ENCODE measurements at regions not wholly inside any gene's neighbourhood (a gene's known extent, or its start where the extent isn't known, plus 50 kb on each side); places are given as distances from the start of the nearest gene placed in this dataset.

DNA sequence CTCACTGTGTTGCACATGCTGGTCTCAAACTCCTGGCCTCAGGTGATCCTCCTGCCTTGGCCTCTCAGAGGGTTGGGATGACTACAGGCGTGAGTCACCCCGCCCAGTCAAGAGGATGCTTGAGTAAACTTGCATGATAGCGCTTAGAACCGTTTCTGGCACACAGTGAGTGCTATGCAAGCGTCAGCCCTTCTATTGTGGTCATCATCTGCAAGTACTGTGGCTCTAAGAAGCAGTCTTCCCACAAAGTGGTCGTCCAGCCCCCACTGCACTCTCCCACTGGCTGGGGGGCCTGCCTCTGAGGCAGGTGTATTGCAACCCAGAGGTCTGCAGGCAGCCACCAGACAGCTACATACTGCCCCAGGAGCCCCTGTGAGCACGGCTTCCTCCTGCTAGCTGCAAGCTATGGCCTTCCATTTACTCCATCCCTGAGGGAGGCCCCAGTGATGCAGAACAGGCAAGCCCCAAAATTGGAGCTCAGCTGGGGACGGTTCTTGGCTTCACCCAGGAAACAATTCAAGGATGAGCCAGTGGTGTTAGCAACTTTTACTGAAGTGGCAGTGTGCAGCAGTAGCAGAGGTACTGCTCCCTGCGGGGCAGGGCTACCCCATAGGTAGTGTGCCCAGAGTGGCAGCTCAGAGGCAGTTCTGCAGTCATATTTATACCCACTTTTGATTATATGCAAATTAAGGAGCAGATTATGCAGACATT is 95.4 kb downstream of the LSM3 start:
- DNase-seq (ENCODE audit: extremely low spot score) = no peak
- TF ChIP-seq, protein P1, sequence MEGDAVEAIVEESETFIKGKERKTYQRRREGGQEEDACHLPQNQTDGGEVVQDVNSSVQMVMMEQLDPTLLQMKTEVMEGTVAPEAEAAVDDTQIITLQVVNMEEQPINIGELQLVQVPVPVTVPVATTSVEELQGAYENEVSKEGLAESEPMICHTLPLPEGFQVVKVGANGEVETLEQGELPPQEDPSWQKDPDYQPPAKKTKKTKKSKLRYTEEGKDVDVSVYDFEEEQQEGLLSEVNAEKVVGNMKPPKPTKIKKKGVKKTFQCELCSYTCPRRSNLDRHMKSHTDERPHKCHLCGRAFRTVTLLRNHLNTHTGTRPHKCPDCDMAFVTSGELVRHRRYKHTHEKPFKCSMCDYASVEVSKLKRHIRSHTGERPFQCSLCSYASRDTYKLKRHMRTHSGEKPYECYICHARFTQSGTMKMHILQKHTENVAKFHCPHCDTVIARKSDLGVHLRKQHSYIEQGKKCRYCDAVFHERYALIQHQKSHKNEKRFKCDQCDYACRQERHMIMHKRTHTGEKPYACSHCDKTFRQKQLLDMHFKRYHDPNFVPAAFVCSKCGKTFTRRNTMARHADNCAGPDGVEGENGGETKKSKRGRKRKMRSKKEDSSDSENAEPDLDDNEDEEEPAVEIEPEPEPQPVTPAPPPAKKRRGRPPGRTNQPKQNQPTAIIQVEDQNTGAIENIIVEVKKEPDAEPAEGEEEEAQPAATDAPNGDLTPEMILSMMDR (IDR thresholded peaks at IDR 0.05; ENCODE audit: control extremely low read depth, extremely low read depth, low read depth, missing control alignments) = no peak
- ChIA-PET CTCF (interaction anchor here (0.8 kb wide), 1 partner anchor 187 kb away, joined by 3 read pairs; no protein-coding TSS in a partner anchor), POLR2A (no interaction called here)

DNA sequence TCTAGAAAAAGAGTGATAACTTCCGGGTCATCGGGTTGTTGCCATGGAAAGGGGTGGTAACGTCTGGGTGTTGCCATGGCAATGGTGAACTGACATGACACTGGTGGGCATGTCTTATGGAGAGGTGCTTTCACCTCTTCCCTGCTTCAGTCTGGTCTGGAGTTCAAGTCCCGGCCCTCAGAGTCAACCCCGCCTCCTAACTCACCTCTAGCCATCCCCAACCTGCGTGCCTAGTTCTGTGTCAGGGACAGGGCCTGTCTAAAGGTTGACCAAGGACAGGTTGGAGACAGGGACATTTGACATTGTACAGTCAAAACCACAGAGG is 96.0 kb downstream of the LSM3 start:
- ChIA-PET POLR2A (no interaction called here), CTCF (interaction anchor here (0.8 kb wide), 1 partner anchor 187 kb away, joined by 3 read pairs; no protein-coding TSS in a partner anchor)
- TF ChIP-seq, protein P1 (IDR thresholded peaks at IDR 0.05; ENCODE audit: control extremely low read depth, extremely low read depth, low read depth, missing control alignments) = no peak
- DNase-seq (ENCODE audit: extremely low spot score) = no peak

DNA sequence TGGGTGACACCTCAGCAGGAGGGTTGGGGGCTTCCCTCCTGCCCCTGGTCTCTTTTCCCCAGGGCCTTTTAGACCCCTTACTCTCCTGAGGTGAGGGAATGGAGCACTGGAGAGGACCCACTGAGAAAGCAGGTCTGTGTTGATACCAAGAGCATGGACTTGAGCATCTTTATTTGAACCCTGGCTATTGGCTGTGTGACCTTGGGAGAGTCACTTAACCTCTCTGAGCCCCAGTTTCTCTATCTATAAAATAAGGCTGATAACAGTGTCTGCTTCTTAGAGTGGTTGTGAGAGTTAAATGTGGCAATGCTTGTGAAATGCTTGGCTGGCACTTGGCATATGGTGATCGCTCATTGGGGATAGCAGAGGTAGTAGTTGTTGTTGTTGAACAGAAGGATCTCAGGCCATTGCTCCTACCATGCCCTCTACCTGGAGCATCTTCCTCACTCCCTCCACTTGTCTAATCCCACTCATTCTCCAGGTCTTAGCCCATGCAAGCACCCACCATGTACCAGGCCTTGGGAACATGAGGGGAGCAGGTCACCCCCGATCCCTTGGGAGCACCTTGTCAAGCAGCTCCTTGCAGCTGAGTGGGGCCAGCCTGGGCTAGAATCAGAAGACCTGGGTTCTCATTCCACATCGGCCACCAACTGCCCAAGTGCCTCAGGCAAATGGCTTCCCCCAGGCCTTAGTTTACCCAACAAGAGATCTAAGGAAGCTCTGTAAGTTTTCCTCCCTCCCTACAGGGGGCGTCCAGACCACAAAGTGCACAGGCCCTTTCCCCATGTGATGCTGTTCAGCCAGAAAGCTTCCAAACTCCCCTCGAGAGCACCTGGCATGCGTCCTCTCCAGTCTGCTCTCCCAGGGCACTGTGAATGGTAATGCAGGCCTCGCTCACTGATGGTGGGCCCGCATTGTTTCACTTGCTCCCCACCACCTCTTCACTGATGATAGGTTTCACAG is 96.7 kb downstream of the LSM3 start:
- ChIA-PET POLR2A (no interaction called here), CTCF (interaction anchor here (0.7 to 2.6 kb wide), 7 partner anchors 14 to 646 kb away, joined by 3 to 11 read pairs (median 4); no protein-coding TSS in a partner anchor)
- TF ChIP-seq, protein P1 (IDR thresholded peaks at IDR 0.05; ENCODE audit: control extremely low read depth, extremely low read depth, low read depth, missing control alignments) = peak; percentile 17
- DNase-seq (ENCODE audit: extremely low spot score) = no peak

DNA sequence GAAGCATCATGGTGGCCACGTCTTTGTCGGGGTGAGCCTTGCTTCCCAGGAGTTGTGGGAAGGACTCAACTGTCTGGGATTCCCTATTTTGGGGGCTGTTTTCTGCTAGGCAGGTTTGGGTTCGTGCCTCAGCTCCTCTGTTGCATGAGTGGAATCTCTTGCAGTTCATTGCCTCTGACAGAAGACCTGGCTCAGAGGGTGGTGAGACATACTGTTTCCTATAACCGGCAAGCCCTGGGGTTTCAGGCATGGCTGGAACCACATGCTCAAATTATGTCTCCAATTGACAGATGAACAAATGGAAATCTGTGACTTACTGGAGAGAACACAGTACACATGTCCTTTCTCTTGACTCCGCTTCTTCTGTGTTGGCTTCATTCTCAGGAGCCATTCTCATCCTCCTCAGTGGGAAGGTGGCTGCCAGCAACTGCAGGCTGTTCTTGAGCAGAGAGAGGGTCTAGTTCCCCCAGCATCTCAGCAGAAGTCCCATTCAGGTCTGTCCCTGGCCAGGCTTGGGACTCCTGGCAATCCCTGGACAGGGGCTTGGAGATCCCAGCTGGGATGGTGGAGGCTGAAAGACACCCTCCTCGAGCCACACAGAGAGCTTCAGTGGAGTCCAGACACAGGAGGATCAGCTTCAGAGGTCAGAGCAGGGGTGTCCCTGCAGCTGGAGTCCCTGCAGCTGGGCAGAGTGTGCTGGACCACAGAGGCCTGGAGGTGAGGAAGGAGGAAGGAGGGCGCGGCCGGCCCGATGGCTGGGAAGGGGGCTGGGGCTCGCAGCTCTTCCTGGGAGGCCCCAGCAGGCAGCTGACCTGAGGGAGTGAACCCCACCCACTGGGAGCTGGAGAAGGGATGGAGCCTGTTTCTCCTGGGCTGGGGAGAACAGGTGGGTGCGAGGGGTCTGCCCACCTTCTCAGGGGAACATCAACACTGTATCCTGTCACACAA is 97.6 kb downstream of the LSM3 start:
- POLR2A ChIA-PET = no interaction called here
- CTCF ChIA-PET = interaction anchor here (0.7 to 2.6 kb wide), 8 partner anchors 11 to 645 kb away, joined by 3 to 11 read pairs (median 4); no protein-coding TSS in a partner anchor
- no peak for DNase-seq (ENCODE audit: extremely low spot score)

DNA sequence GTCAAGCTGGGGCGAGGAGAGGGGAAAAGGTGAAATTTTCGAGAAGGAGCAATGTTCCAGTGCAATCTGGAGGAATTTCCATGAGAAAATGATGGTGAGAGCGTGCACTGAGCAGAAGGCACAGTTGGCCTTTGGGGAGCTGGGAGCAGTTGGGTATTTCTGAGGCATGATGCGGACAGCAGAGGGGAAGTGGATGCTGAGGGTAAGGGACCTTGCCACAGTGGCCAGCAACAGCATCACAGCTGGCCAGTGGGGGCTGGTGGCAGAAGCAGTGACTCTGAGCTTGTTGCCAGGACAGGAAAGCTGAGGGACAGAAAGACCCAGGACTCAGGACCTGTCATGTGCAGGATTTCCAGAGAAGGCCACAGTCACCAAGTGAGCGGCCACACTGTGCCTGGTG is 98.9 kb downstream of the LSM3 start:
- POLR2A ChIA-PET = no interaction called here
- no peak for DNase-seq (ENCODE audit: extremely low spot score)
- TF ChIP-seq, protein P1 (IDR thresholded peaks at IDR 0.05; ENCODE audit: control extremely low read depth, extremely low read depth, low read depth, missing control alignments) = no peak
- CTCF ChIA-PET = interaction anchor here (1.2 to 2.6 kb wide), 6 partner anchors 9 to 190 kb away, joined by 3 to 11 read pairs (median 5); no protein-coding TSS in a partner anchor

More for the DNA sequence above, 97.6 kb downstream of the LSM3 start:
- TF ChIP-seq, protein P1 (IDR thresholded peaks at IDR 0.05; ENCODE audit: control extremely low read depth, extremely low read depth, low read depth, missing control alignments) = no peak
